ENCODE measurements at regions not wholly inside any gene's neighbourhood (a gene's known extent, or its start where the extent isn't known, plus 50 kb on each side); places are given as distances from the start of the nearest gene placed in this dataset.

- TF ChIP-seq CTCF (IDR thresholded peaks at IDR 0.05) (no peak), POLR2A (IDR thresholded peaks at IDR 0.05) (no peak), EP300 (IDR thresholded peaks at IDR 0.05; ENCODE audit: low read depth) (no peak), POLR2AphosphoS5 (IDR thresholded peaks at IDR 0.05) (no peak)
Observed at GRCh38 chr9:79034583-79034982, 537.2 kb upstream of the TLE4 start.

Measured in transverse colon (tissue), 4 donors.